ENCODE measurements at regions not wholly inside any gene's neighbourhood (a gene's known extent, or its start where the extent isn't known, plus 50 kb on each side); places are given as distances from the start of the nearest gene placed in this dataset.

DNA sequence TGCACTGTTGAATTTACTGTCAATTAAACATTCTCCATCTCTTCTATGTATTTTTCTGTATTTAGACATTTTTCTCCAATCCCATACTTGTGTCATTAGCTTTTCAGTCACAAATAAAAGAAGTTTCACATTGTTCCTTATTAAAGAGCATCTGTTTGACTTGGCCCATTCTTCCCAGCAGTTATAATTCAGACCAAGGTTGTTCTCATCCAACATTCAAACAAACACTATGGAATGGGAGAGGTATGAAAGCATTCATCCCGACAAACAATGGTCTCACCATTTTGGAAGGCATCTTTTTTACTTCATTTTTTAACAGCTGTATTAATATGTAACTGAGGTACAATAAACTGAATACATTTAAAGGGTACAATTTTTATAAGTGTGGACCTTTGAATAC lies 208.8 kb upstream of the MAF start:
- Mint-ChIP-seq H3K27ac (no peak overlapping the region), H3K36me3 (ENCODE audit: low read depth) (no peaks in the 10 kb centered on the region), H3K4me3 (no peak overlapping the region), H3K4me1 (peaks cover 13% of the 10 kb centered on the region), H3K27me3 (ENCODE audit: insufficient read depth) (no peaks in the 10 kb centered on the region), H3K9me3 (peaks cover 7% of the 10 kb centered on the region)
- no peak for TF ChIP-seq CTCF (conservative IDR thresholded peaks at IDR 0.05)
- no CpG with 5 or more reads among the region's 1 CpG for WGBS, 2 experiments (ENCODE audit: insufficient coverage in 1 of 2, insufficient read length in 1 of 2)
- no peak for DNase-seq
- peaks cover 12% of the 10 kb centered on the region for H3K9me3 ChIP-seq (ENCODE audit: control insufficient read depth, low read length)
- H3K27ac ChIP-seq (ENCODE audit: low read depth, low read length) = no peak overlapping the region
- H3K9ac ChIP-seq (ENCODE audit: extremely low read depth, low read length, poor library complexity, severe bottlenecking) = no peak overlapping the region
- no peaks in the 10 kb centered on the region for H3K27me3 ChIP-seq (ENCODE audit: control insufficient read depth, insufficient read depth, low read length, poor library complexity, severe bottlenecking)
- no peaks in the 10 kb centered on the region for H3K4me1 ChIP-seq (ENCODE audit: control insufficient read depth, insufficient read depth, low read length)
- H3K36me3 ChIP-seq (ENCODE audit: control insufficient read depth, insufficient read depth, low read length) = no peaks in the 10 kb centered on the region
- H3K4me3 ChIP-seq (ENCODE audit: low read length) = no peak overlapping the region

- no peaks in the 10 kb centered on the region for H3K36me3 ChIP-seq (ENCODE audit: control insufficient read depth, insufficient read depth, low read length)
- H3K4me3 ChIP-seq (ENCODE audit: low read length) = no peak overlapping the region
- TF ChIP-seq CTCF (conservative IDR thresholded peaks at IDR 0.05) = no peak
- no peak for DNase-seq
- H3K27ac ChIP-seq (ENCODE audit: low read depth, low read length) = no peak overlapping the region
- H3K27me3 ChIP-seq (ENCODE audit: control insufficient read depth, insufficient read depth, low read length, poor library complexity, severe bottlenecking) = no peaks in the 10 kb centered on the region
- H3K9me3 Mint-ChIP-seq = peaks cover 7% of the 10 kb centered on the region
- H3K27me3 Mint-ChIP-seq (ENCODE audit: insufficient read depth) = no peaks in the 10 kb centered on the region
- H3K36me3 Mint-ChIP-seq (ENCODE audit: low read depth) = no peaks in the 10 kb centered on the region
- no peaks in the 10 kb centered on the region for H3K4me1 ChIP-seq (ENCODE audit: control insufficient read depth, insufficient read depth, low read length)
- H3K4me3 Mint-ChIP-seq = no peak overlapping the region
- no peak overlapping the region for H3K9ac ChIP-seq (ENCODE audit: extremely low read depth, low read length, poor library complexity, severe bottlenecking)
- peaks cover 12% of the 10 kb centered on the region for H3K9me3 ChIP-seq (ENCODE audit: control insufficient read depth, low read length)
- 87 to 100% methylated on average over 2 to 3 of the region's 3 CpGs for WGBS, 2 experiments (ENCODE audit: insufficient coverage in 1 of 2, insufficient read length in 1 of 2)
- no peak overlapping the region for H3K27ac Mint-ChIP-seq
- H3K4me1 Mint-ChIP-seq = peaks cover 13% of the 10 kb centered on the region
These were observed 208.2 kb upstream of the MAF start for GRCh38 chr16:79808731-79809130.

GRCh38 chr16:79806757-79807156 lies 206.2 kb upstream of the MAF start:
- 100% methylated on average over 1 of the region's 4 CpGs for WGBS, 2 experiments (ENCODE audit: insufficient coverage in 1 of 2, insufficient read length in 1 of 2)
- H3K9ac ChIP-seq (ENCODE audit: extremely low read depth, low read length, poor library complexity, severe bottlenecking) = no peak overlapping the region
- TF ChIP-seq CTCF (conservative IDR thresholded peaks at IDR 0.05) = no peak
- no peak overlapping the region for H3K4me3 ChIP-seq (ENCODE audit: low read length)
- H3K27me3 Mint-ChIP-seq (ENCODE audit: insufficient read depth) = no peaks in the 10 kb centered on the region
- peaks cover 12% of the 10 kb centered on the region for H3K9me3 ChIP-seq (ENCODE audit: control insufficient read depth, low read length)
- H3K27me3 ChIP-seq (ENCODE audit: control insufficient read depth, insufficient read depth, low read length, poor library complexity, severe bottlenecking) = no peaks in the 10 kb centered on the region
- no peak overlapping the region for H3K4me3 Mint-ChIP-seq
- H3K36me3 ChIP-seq (ENCODE audit: control insufficient read depth, insufficient read depth, low read length) = no peaks in the 10 kb centered on the region
- no peak for DNase-seq
- no peak overlapping the region for H3K27ac ChIP-seq (ENCODE audit: low read depth, low read length)
- no peaks in the 10 kb centered on the region for H3K4me1 ChIP-seq (ENCODE audit: control insufficient read depth, insufficient read depth, low read length)
- peaks cover 7% of the 10 kb centered on the region for H3K9me3 Mint-ChIP-seq
- H3K36me3 Mint-ChIP-seq (ENCODE audit: low read depth) = no peaks in the 10 kb centered on the region
- no peak overlapping the region for H3K27ac Mint-ChIP-seq
- H3K4me1 Mint-ChIP-seq = peaks cover 13% of the 10 kb centered on the region
